A549 (cell line): ENCODE measurements at regions not wholly inside any gene's neighbourhood (a gene's known extent, or its start where the extent isn't known, plus 50 kb on each side); places are given as distances from the start of the nearest gene placed in this dataset.

ENCODE experiments used
- ATAC-seq, 2 experiments: fragments of 200-7000 bp in 1 of 2; fragments of >200 bp in 1 of 2; cut with Nextera tagmentation in 1 of 2; cut with Tn5 transposase in 1 of 2; 3 replicates each; pipeline versions ENCODE4 v1.8.0 to v1.9.1; 2018 to 2020; ENCODE audit warnings: mild to moderate bottlenecking in 1 of 2, moderate library complexity in 1 of 2
- CTCF ChIA-PET: fragments of 300-600 bp; sonication (Branson Sonifier 250); formaldehyde crosslinking; extraction: SDS; loops from one replicate; lab custom pipeline; 2021; ENCODE audit warnings: antibody characterized with exemption, inconsistent platforms; lab: Yijun Ruan, JAX
- POLR2A ChIA-PET: fragments of 350-600 bp; formaldehyde crosslinking; extraction: SDS; loops from one replicate; lab custom pipeline; 2021; ENCODE audit warnings: antibody characterized with exemption, inconsistent platforms; lab: Yijun Ruan, JAX
- DNase-seq, 2 experiments: peaks; one replicate each; pipeline versions ENCODE4 v3.0.0 to v3.0.0-alpha.2; 2011 to 2016; ENCODE audit warnings: low read depth in 1 of 2, low spot score in 1 of 2
- FAIRE-seq: peaks from 2 replicates; lab custom pipeline; 2011; peaks lifted over from hg19 to GRCh38; lab: Jason Lieb, UNC
- H3K27ac ChIP-seq, 2 experiments: fragments of >200 bp; sonication (Bioruptor Twin); formaldehyde crosslinking; 3 replicates each; pipeline ENCODE4 v1.5.1; 2016 to 2017
- H3K4me1 ChIP-seq: fragments of >200 bp; sonication (Bioruptor Twin); formaldehyde crosslinking; 3 replicates; pipeline ENCODE4 v1.6.1; 2016
- H3K4me2 ChIP-seq: fragments of >200 bp; sonication (Bioruptor Twin); formaldehyde crosslinking; 3 replicates; pipeline ENCODE4 v1.6.1; 2016
- H3K4me3 ChIP-seq: fragments of >200 bp; sonication (Bioruptor Twin); formaldehyde crosslinking; 3 replicates; pipeline ENCODE4 v1.5.1; 2016
- H3K9me3 ChIP-seq: fragments of >200 bp; sonication (Bioruptor Twin); formaldehyde crosslinking; 3 replicates; pipeline ENCODE4 v1.6.1; 2016
- CBX8 ChIP-seq: fragments of 200-600 bp; sonication (generic); IDR thresholded peaks from 2 replicates; pipeline ENCODE4 v1.6.1; 2016
- CHD2 ChIP-seq: fragments of 150-350 bp; IDR thresholded peaks from 2 replicates; pipeline ENCODE4 v1.6.1; 2014; ENCODE audit warnings: low read length; ENCODE audit not compliant: partially characterized antibody
- EHF ChIP-seq: fragments of 250-450 bp; sonication (Bioruptor Pico); IDR thresholded peaks from 2 replicates; pipeline ENCODE4 v1.5.0; 2020; ENCODE audit warnings: mild to moderate bottlenecking
- EHMT2 ChIP-seq: fragments of 200-600 bp; sonication (generic); IDR thresholded peaks from 2 replicates; pipeline ENCODE4 v1.6.1; 2016; ENCODE audit warnings: antibody characterized with exemption, low read depth, mild to moderate bottlenecking, moderate library complexity
- EP300 ChIP-seq, 2 experiments: fragments of >200 bp; sonication (Bioruptor Twin); formaldehyde crosslinking; IDR thresholded peaks; 2 replicates in 1 of 2; 3 replicates in 1 of 2; pipeline ENCODE4 v1.6.1; 2016 to 2017
- FOSB ChIP-seq: fragments of 250-450 bp; sonication (Bioruptor Pico); IDR thresholded peaks from 2 replicates; pipeline ENCODE4 v1.5.0; 2020; ENCODE audit warnings: mild to moderate bottlenecking, moderate library complexity
- GATA3 ChIP-seq: IDR thresholded peaks from 2 replicates; pipeline ENCODE4 v1.6.1; 2012; ENCODE audit warnings: borderline replicate concordance
- HDAC2 ChIP-seq: fragments of 200-600 bp; sonication (generic); IDR thresholded peaks from 2 replicates; pipeline ENCODE4 v1.6.1; 2016
- HOXA7 ChIP-seq: fragments of 250-450 bp; sonication (Bioruptor Pico); IDR thresholded peaks from 2 replicates; pipeline ENCODE4 v1.5.0; 2020; ENCODE audit warnings: mild to moderate bottlenecking, moderate library complexity
- JUN ChIP-seq, 2 experiments: fragments of >200 bp; sonication (Bioruptor Twin); formaldehyde crosslinking; IDR thresholded peaks; 2 replicates in 1 of 2; 3 replicates in 1 of 2; pipeline ENCODE4 v1.6.1; 2016 to 2017
- MAFK ChIP-seq: fragments of 450-650 bp; IDR thresholded peaks from 2 replicates; pipeline ENCODE4 v1.6.1; 2014; ENCODE audit not compliant: partially characterized antibody
- NPAS2 ChIP-seq: fragments of 250-450 bp; sonication (Bioruptor Pico); IDR thresholded peaks from 2 replicates; pipeline ENCODE4 v1.8.0; 2022; ENCODE audit warnings: mild to moderate bottlenecking, moderate library complexity, borderline replicate concordance
- POLR2A ChIP-seq: IDR thresholded peaks from 2 replicates; pipeline ENCODE4 v1.6.1; 2012; ENCODE audit warnings: mild to moderate bottlenecking, low read length
- POLR2AphosphoS2 ChIP-seq: conservative IDR thresholded peaks from 2 replicates; pipeline ENCODE4 v1.6.1; 2012; ENCODE audit warnings: low read length, improper control_type of control experiment, inconsistent platforms
- RFX5 ChIP-seq: fragments of 450-650 bp; IDR thresholded peaks from 2 replicates; pipeline ENCODE4 v1.7.1; 2014; ENCODE audit warnings: antibody characterized with exemption, mild to moderate bottlenecking, moderate library complexity
- RNF2 ChIP-seq: fragments of 200-600 bp; sonication (generic); IDR thresholded peaks from 2 replicates; pipeline ENCODE4 v1.6.1; 2016; ENCODE audit warnings: low read depth, mild to moderate bottlenecking, antibody characterized with exemption, moderate library complexity, borderline replicate concordance
- ZNF302 ChIP-seq: fragments of 250-450 bp; sonication (Bioruptor Pico); IDR thresholded peaks from 2 replicates; pipeline ENCODE4 v1.9.0; 2021; ENCODE audit warnings: inconsistent platforms, mild to moderate bottlenecking, moderate library complexity
- WGBS: methylation state at CpG from one replicate; pipeline ENCODE4 v1.1.6; 2017; ENCODE audit errors: missing lambda C conversion rate; 5-methylcytosine and 5-hydroxymethylcytosine counted together
- TF ChIP-seq, protein P1 (sequence below): IDR thresholded peaks from 2 replicates; pipeline ENCODE4 v1.6.1; 2012
- TF ChIP-seq, protein P2 (sequence below): fragments of 200-600 bp; sonication (generic); IDR thresholded peaks from 2 replicates; pipeline ENCODE4 v1.6.1; 2016; ENCODE audit warnings: antibody characterized with exemption, mild to moderate bottlenecking, moderate library complexity
- TF ChIP-seq, protein P3 (sequence below): fragments of >200 bp; sonication (Bioruptor Twin); formaldehyde crosslinking; IDR thresholded peaks from 3 replicates; pipeline ENCODE4 v1.6.1; 2016
- TF ChIP-seq, protein P4 (sequence below): IDR thresholded peaks from 2 replicates; pipeline ENCODE4 v1.6.1; 2012

DNA sequence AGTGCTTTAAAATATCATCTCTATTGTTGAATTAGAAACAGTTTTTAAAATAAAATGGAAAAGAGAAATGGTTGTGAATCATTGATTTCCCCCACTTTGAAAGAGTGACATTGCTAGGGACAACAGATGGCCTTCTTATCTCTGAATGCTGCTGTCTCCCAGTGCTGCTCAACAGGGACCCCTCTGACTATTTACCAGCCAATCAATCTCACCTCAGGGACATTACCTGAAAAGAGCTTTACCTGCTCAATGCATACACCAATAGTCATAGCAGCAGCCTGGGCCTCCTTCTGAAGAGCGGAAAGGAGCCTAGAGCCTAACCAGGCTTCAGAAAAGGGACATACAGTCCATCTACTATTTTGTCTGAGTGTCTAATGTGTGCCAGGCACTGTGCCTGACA lies 162.8 kb downstream of the CGGBP1 start:
- Histone ChIP-seq H3K27ac (no peak overlapping the region), H3K4me3 (no peak overlapping the region)

DNA sequence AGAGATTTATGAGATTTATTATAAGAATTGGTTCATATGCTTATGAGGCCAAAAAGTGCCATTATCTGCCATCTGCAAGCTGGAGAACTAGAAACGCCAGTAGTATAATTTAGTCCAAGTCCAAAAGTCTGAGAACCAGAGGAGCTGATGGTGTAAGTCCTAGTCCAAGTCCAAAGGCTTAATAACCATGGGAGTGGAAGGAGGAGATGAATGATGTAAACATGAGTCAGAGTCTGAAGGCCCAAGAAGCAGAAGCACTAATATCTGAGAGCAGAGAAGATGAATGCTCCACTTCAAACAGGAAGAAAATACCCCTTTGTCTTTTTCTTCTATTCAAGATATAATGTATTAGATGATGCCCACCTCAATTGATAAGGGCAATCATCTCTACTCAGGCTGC lies 185.7 kb downstream of the CGGBP1 start:
- peaks cover 23% of the 10 kb centered on the region; the same call in 2 of the 3 replicates for H3K9me3 ChIP-seq
- H3K4me1 ChIP-seq: no peaks in the 10 kb centered on the region
- TF ChIP-seq, protein P1, sequence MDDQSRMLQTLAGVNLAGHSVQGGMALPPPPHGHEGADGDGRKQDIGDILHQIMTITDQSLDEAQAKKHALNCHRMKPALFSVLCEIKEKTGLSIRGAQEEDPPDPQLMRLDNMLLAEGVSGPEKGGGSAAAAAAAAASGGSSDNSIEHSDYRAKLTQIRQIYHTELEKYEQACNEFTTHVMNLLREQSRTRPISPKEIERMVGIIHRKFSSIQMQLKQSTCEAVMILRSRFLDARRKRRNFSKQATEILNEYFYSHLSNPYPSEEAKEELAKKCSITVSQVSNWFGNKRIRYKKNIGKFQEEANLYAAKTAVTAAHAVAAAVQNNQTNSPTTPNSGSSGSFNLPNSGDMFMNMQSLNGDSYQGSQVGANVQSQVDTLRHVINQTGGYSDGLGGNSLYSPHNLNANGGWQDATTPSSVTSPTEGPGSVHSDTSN: no peak
- TF ChIP-seq ZNF302 (CRISPR knock-in tag) (no peak), CHD2 (no peak)
- H3K27ac ChIP-seq: no peak overlapping the region
- DNase-seq: peak in 1 of 2 experiments; percentile 30
- ChIA-PET CTCF (no interaction called here), POLR2A (no interaction called here)
- 48% methylated on average over 1 of the region's 1 CpG for WGBS
- H3K4me2 ChIP-seq: no peak overlapping the region
- FAIRE-seq: no peak
- H3K4me3 ChIP-seq: no peak overlapping the region
- no peak; a peak in 1 of 6 replicates for ATAC-seq

More for the DNA sequence above, 162.8 kb downstream of the CGGBP1 start:
- H3K4me2 ChIP-seq: no peak overlapping the region
- TF ChIP-seq CHD2 (no peak), POLR2AphosphoS2 (no peak), RNF2 (no peak), JUN (IDR thresholded peaks at IDR 0.05) (no peak), POLR2A (no peak), HOXA7 (CRISPR knock-in tag) (no peak), EHMT2 (no peak), NPAS2 (no peak), MAFK (no peak), EHF (CRISPR knock-in tag) (no peak), RFX5 (no peak), ZNF302 (CRISPR knock-in tag) (no peak), EP300 (IDR thresholded peaks at IDR 0.05) (no peak), FOSB (CRISPR knock-in tag) (no peak), HDAC2 (no peak), CBX8 (no peak), GATA3 (no peak)
- TF ChIP-seq, protein P2, sequence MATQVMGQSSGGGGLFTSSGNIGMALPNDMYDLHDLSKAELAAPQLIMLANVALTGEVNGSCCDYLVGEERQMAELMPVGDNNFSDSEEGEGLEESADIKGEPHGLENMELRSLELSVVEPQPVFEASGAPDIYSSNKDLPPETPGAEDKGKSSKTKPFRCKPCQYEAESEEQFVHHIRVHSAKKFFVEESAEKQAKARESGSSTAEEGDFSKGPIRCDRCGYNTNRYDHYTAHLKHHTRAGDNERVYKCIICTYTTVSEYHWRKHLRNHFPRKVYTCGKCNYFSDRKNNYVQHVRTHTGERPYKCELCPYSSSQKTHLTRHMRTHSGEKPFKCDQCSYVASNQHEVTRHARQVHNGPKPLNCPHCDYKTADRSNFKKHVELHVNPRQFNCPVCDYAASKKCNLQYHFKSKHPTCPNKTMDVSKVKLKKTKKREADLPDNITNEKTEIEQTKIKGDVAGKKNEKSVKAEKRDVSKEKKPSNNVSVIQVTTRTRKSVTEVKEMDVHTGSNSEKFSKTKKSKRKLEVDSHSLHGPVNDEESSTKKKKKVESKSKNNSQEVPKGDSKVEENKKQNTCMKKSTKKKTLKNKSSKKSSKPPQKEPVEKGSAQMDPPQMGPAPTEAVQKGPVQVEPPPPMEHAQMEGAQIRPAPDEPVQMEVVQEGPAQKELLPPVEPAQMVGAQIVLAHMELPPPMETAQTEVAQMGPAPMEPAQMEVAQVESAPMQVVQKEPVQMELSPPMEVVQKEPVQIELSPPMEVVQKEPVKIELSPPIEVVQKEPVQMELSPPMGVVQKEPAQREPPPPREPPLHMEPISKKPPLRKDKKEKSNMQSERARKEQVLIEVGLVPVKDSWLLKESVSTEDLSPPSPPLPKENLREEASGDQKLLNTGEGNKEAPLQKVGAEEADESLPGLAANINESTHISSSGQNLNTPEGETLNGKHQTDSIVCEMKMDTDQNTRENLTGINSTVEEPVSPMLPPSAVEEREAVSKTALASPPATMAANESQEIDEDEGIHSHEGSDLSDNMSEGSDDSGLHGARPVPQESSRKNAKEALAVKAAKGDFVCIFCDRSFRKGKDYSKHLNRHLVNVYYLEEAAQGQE: no peak
- TF ChIP-seq, protein P3, sequence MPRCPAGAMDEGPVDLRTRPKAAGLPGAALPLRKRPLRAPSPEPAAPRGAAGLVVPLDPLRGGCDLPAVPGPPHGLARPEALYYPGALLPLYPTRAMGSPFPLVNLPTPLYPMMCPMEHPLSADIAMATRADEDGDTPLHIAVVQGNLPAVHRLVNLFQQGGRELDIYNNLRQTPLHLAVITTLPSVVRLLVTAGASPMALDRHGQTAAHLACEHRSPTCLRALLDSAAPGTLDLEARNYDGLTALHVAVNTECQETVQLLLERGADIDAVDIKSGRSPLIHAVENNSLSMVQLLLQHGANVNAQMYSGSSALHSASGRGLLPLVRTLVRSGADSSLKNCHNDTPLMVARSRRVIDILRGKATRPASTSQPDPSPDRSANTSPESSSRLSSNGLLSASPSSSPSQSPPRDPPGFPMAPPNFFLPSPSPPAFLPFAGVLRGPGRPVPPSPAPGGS: no peak
- TF ChIP-seq, protein P4, sequence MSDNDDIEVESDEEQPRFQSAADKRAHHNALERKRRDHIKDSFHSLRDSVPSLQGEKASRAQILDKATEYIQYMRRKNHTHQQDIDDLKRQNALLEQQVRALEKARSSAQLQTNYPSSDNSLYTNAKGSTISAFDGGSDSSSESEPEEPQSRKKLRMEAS: no peak
- FAIRE-seq (no peak), ATAC-seq (no peak), DNase-seq (no peak)
- ChIA-PET CTCF (interaction anchor here (1.5 kb wide), 1 partner anchor 13 kb away, joined by 5 read pairs; no protein-coding TSS in a partner anchor), POLR2A (no interaction called here)
- 100% methylated on average over 1 of the region's 1 CpG for whole genome bisulfite sequencing
- no peaks in the 10 kb centered on the region for H3K4me1 ChIP-seq
- H3K9me3 ChIP-seq: no peaks in the 10 kb centered on the region
